ENCODE measurements at regions not wholly inside any gene's neighbourhood (a gene's known extent, or its start where the extent isn't known, plus 50 kb on each side); places are given as distances from the start of the nearest gene placed in this dataset.

GRCh38 chr13:97629601-97630272, 195.8 kb downstream of the RAP2A start:
- Histone ChIP-seq H3K27ac (ENCODE audit: low read length) (no peak overlapping the region), H3K9ac (ENCODE audit: low read length in 2 of 2) (no peak overlapping the region), H3K27me3 (ENCODE audit: control insufficient read depth in 1 of 2, insufficient read depth in 2 of 2, low read length in 2 of 2) (no peaks in the 10 kb centered on the region)

GRCh38 chr13:97630725-97631124, 196.8 kb downstream of the RAP2A start:
- Histone ChIP-seq H3K9me3 (ENCODE audit: control insufficient read depth in 2 of 2, low read length in 2 of 2) (peaks cover 0 to 3% of the 10 kb centered on the region in 2 donors), H3K36me3 (ENCODE audit: control insufficient read depth in 2 of 2, insufficient read depth in 2 of 2, low read length in 2 of 2) (no peaks in the 10 kb centered on the region), H3K4me3 (ENCODE audit: low read length in 2 of 2) (no peak overlapping the region), H3K4me1 (ENCODE audit: control insufficient read depth, insufficient read depth, low read length) (peaks cover 4% of the 10 kb centered on the region), H3K27me3 (ENCODE audit: control insufficient read depth in 1 of 2, insufficient read depth in 2 of 2, low read length in 2 of 2) (no peaks in the 10 kb centered on the region), H3K9ac (ENCODE audit: low read length in 2 of 2) (no peak overlapping the region), H3K27ac (ENCODE audit: low read length) (no peak overlapping the region)

More at GRCh38 chr13:97629601-97630272, 195.8 kb downstream of the RAP2A start:
- Histone ChIP-seq H3K4me3 (ENCODE audit: low read length in 2 of 2) (no peak overlapping the region), H3K9me3 (ENCODE audit: control insufficient read depth in 2 of 2, low read length in 2 of 2) (peaks cover 0 to 3% of the 10 kb centered on the region in 2 donors), H3K4me1 (ENCODE audit: control insufficient read depth, insufficient read depth, low read length) (peaks cover 4% of the 10 kb centered on the region), H3K36me3 (ENCODE audit: control insufficient read depth in 2 of 2, insufficient read depth in 2 of 2, low read length in 2 of 2) (no peaks in the 10 kb centered on the region)

- H3K4me3 ChIP-seq (ENCODE audit: low read length in 2 of 2) = no peak overlapping the region
- H3K27me3 ChIP-seq (ENCODE audit: control insufficient read depth in 1 of 2, insufficient read depth in 2 of 2, low read length in 2 of 2) = no peaks in the 10 kb centered on the region
- no peak overlapping the region for H3K27ac ChIP-seq (ENCODE audit: low read length)
- H3K9ac ChIP-seq (ENCODE audit: low read length in 2 of 2) = no peak overlapping the region
- peaks cover 4% of the 10 kb centered on the region for H3K4me1 ChIP-seq (ENCODE audit: control insufficient read depth, insufficient read depth, low read length)
- no peaks in the 10 kb centered on the region for H3K36me3 ChIP-seq (ENCODE audit: control insufficient read depth in 2 of 2, insufficient read depth in 2 of 2, low read length in 2 of 2)
- peaks cover 0 to 3% of the 10 kb centered on the region in 2 donors for H3K9me3 ChIP-seq (ENCODE audit: control insufficient read depth in 2 of 2, low read length in 2 of 2)
Measured at GRCh38 chr13:97631158-97631557, 197.2 kb downstream of the RAP2A start.

- Histone ChIP-seq H3K9me3 (ENCODE audit: control insufficient read depth in 2 of 2, low read length in 2 of 2) (peaks cover 0 to 3% of the 10 kb centered on the region in 2 donors), H3K36me3 (ENCODE audit: control insufficient read depth in 2 of 2, insufficient read depth in 2 of 2, low read length in 2 of 2) (no peaks in the 10 kb centered on the region), H3K4me1 (ENCODE audit: control insufficient read depth, insufficient read depth, low read length) (no peaks in the 10 kb centered on the region), H3K9ac (ENCODE audit: low read length in 2 of 2) (no peak overlapping the region), H3K4me3 (ENCODE audit: low read length in 2 of 2) (no peak overlapping the region), H3K27ac (ENCODE audit: low read length) (no peak overlapping the region), H3K27me3 (ENCODE audit: control insufficient read depth in 1 of 2, insufficient read depth in 2 of 2, low read length in 2 of 2) (no peaks in the 10 kb centered on the region)
Measured at GRCh38 chr13:97639236-97639635, 205.3 kb downstream of the RAP2A start.

GRCh38 chr13:97640268-97640667, 206.3 kb downstream of the RAP2A start:
- Histone ChIP-seq H3K36me3 (ENCODE audit: control insufficient read depth in 2 of 2, insufficient read depth in 2 of 2, low read length in 2 of 2) (no peaks in the 10 kb centered on the region), H3K4me3 (ENCODE audit: low read length in 2 of 2) (no peak overlapping the region), H3K9me3 (ENCODE audit: control insufficient read depth in 2 of 2, low read length in 2 of 2) (peaks cover 0 to 3% of the 10 kb centered on the region in 2 donors), H3K4me1 (ENCODE audit: control insufficient read depth, insufficient read depth, low read length) (no peaks in the 10 kb centered on the region), H3K27ac (ENCODE audit: low read length) (no peak overlapping the region), H3K27me3 (ENCODE audit: control insufficient read depth in 1 of 2, insufficient read depth in 2 of 2, low read length in 2 of 2) (no peaks in the 10 kb centered on the region), H3K9ac (ENCODE audit: low read length in 2 of 2) (no peak overlapping the region)

GRCh38 chr13:97648171-97648880, 214.4 kb downstream of the RAP2A start:
- no peaks in the 10 kb centered on the region for H3K9me3 ChIP-seq (ENCODE audit: control insufficient read depth in 2 of 2, low read length in 2 of 2)
- no peaks in the 10 kb centered on the region for H3K4me1 ChIP-seq (ENCODE audit: control insufficient read depth, insufficient read depth, low read length)
- no peaks in the 10 kb centered on the region for H3K27me3 ChIP-seq (ENCODE audit: control insufficient read depth in 1 of 2, insufficient read depth in 2 of 2, low read length in 2 of 2)
- H3K4me3 ChIP-seq (ENCODE audit: low read length in 2 of 2) = no peak overlapping the region
- H3K9ac ChIP-seq (ENCODE audit: low read length in 2 of 2) = no peak overlapping the region
- no peaks in the 10 kb centered on the region for H3K36me3 ChIP-seq (ENCODE audit: control insufficient read depth in 2 of 2, insufficient read depth in 2 of 2, low read length in 2 of 2)
- H3K27ac ChIP-seq (ENCODE audit: low read length) = no peak overlapping the region

- Histone ChIP-seq H3K9me3 (ENCODE audit: control insufficient read depth in 2 of 2, low read length in 2 of 2) (no peaks in the 10 kb centered on the region), H3K9ac (ENCODE audit: low read length in 2 of 2) (no peak overlapping the region), H3K27ac (ENCODE audit: low read length) (no peak overlapping the region), H3K4me3 (ENCODE audit: low read length in 2 of 2) (no peak overlapping the region), H3K4me1 (ENCODE audit: control insufficient read depth, insufficient read depth, low read length) (no peaks in the 10 kb centered on the region), H3K36me3 (ENCODE audit: control insufficient read depth in 2 of 2, insufficient read depth in 2 of 2, low read length in 2 of 2) (no peaks in the 10 kb centered on the region), H3K27me3 (ENCODE audit: control insufficient read depth in 1 of 2, insufficient read depth in 2 of 2, low read length in 2 of 2) (no peaks in the 10 kb centered on the region)
Measured at GRCh38 chr13:97648881-97649224, 214.9 kb downstream of the RAP2A start.

GRCh38 chr13:97653443-97654140, 219.6 kb downstream of the RAP2A start:
- Histone ChIP-seq H3K4me1 (ENCODE audit: control insufficient read depth, insufficient read depth, low read length) (no peaks in the 10 kb centered on the region), H3K9ac (ENCODE audit: low read length in 2 of 2) (no peak overlapping the region), H3K27ac (ENCODE audit: low read length) (no peak overlapping the region), H3K9me3 (ENCODE audit: control insufficient read depth in 2 of 2, low read length in 2 of 2) (no peaks in the 10 kb centered on the region), H3K27me3 (ENCODE audit: control insufficient read depth in 1 of 2, insufficient read depth in 2 of 2, low read length in 2 of 2) (no peaks in the 10 kb centered on the region), H3K4me3 (ENCODE audit: low read length in 2 of 2) (no peak overlapping the region), H3K36me3 (ENCODE audit: control insufficient read depth in 2 of 2, insufficient read depth in 2 of 2, low read length in 2 of 2) (no peaks in the 10 kb centered on the region)

GRCh38 chr13:97654236-97654635, 220.3 kb downstream of the RAP2A start:
- H3K9me3 ChIP-seq (ENCODE audit: control insufficient read depth in 2 of 2, low read length in 2 of 2) = no peaks in the 10 kb centered on the region
- H3K36me3 ChIP-seq (ENCODE audit: control insufficient read depth in 2 of 2, insufficient read depth in 2 of 2, low read length in 2 of 2) = no peaks in the 10 kb centered on the region
- H3K27me3 ChIP-seq (ENCODE audit: control insufficient read depth in 1 of 2, insufficient read depth in 2 of 2, low read length in 2 of 2) = no peaks in the 10 kb centered on the region
- H3K4me3 ChIP-seq (ENCODE audit: low read length in 2 of 2) = no peak overlapping the region
- H3K4me1 ChIP-seq (ENCODE audit: control insufficient read depth, insufficient read depth, low read length) = no peaks in the 10 kb centered on the region
- no peak overlapping the region for H3K27ac ChIP-seq (ENCODE audit: low read length)
- H3K9ac ChIP-seq (ENCODE audit: low read length in 2 of 2) = no peak overlapping the region

- Histone ChIP-seq H3K36me3 (ENCODE audit: control insufficient read depth in 2 of 2, insufficient read depth in 2 of 2, low read length in 2 of 2) (no peaks in the 10 kb centered on the region), H3K27me3 (ENCODE audit: control insufficient read depth in 1 of 2, insufficient read depth in 2 of 2, low read length in 2 of 2) (no peaks in the 10 kb centered on the region), H3K9me3 (ENCODE audit: control insufficient read depth in 2 of 2, low read length in 2 of 2) (no peaks in the 10 kb centered on the region), H3K27ac (ENCODE audit: low read length) (no peak overlapping the region), H3K9ac (ENCODE audit: low read length in 2 of 2) (no peak overlapping the region), H3K4me1 (ENCODE audit: control insufficient read depth, insufficient read depth, low read length) (peaks cover 2% of the 10 kb centered on the region), H3K4me3 (ENCODE audit: low read length in 2 of 2) (no peak overlapping the region)
Measured at GRCh38 chr13:97658556-97658955, 224.6 kb downstream of the RAP2A start.

- Histone ChIP-seq H3K4me3 (ENCODE audit: low read length in 2 of 2) (no peak overlapping the region), H3K9ac (ENCODE audit: low read length in 2 of 2) (no peak overlapping the region), H3K4me1 (ENCODE audit: control insufficient read depth, insufficient read depth, low read length) (peaks cover 2% of the 10 kb centered on the region), H3K9me3 (ENCODE audit: control insufficient read depth in 2 of 2, low read length in 2 of 2) (no peaks in the 10 kb centered on the region), H3K27me3 (ENCODE audit: control insufficient read depth in 1 of 2, insufficient read depth in 2 of 2, low read length in 2 of 2) (no peaks in the 10 kb centered on the region), H3K36me3 (ENCODE audit: control insufficient read depth in 2 of 2, insufficient read depth in 2 of 2, low read length in 2 of 2) (no peaks in the 10 kb centered on the region), H3K27ac (ENCODE audit: low read length) (no peak overlapping the region)
Measured at GRCh38 chr13:97659602-97660001, 225.6 kb downstream of the RAP2A start.
